IPS DF 4.7 (cell line): ENCODE measurements at regions not wholly inside any gene's neighbourhood (a gene's known extent, or its start where the extent isn't known, plus 50 kb on each side); places are given as distances from the start of the nearest gene placed in this dataset.

Experiments used
- DNase-seq: peaks from one replicate; pipeline ENCODE4 v3.0.0-alpha.2; 2013; ENCODE audit warnings: low spot score; ENCODE audit errors: extremely low read depth

DNA sequence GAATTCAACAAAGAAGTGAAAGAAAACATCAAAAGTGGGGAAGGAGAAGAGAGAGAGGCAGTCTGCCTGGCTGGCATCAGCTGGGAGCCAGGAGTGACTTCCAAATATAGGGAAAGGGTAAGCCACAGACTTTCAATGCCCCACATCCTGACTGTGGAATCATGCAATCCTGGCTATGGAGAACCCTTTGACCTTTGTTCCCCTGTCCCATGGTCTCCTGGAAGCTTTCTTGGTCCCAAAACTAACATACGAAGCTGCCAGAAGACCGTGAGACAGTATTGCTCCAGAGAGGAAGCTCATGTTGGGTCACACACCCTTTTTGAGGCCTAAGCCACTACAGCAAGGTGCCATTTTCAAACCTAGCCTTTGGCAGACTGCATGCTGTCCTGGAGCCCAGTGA is 665.5 kb downstream of the ELAVL2 start:
- DNase-seq, result no peak

DNA sequence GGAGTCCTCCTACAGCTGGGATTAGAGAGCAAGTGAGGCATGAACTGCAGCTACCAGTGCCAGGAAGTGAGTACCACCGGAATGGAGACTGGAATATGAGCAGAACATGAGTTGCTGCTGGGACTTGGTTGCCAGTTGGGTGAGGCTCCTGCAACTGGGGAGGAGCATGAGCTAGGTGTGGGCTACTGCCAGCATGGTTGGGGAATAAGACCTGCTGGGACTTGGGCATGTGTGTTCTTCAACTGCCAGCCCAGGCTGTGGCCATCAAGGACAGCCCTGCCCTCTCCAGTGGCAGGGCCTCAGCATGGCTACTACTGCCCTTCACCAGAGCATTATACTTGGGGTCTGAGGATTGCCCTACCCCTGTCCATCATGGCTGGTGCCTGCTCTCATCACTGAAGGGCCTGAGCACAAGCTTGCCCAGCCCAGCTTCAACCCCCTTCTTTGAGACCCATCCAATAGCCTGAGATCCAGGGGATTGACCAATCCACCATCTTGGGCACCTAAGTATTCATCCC is 665.0 kb downstream of the ELAVL2 start:
- no peak for DNase-seq

DNA sequence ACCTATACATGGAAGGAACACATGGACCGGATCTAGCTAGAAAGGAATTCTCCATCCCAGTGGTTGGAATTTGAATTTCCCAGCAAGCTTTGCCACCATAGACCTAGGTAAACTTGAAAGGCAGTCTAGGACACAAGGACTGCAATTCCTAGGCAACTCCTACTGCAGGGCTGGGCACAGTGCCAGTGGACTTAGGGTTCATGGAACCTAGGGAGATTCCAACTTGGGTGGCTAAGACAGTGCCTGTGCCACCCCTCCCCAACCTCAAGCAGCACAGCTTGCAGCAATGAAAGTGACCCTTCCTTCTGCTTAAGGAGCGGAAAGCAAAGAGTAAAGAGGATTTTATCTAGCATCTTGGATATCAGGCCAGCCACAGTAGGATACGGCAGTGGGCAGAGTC is 663.3 kb downstream of the ELAVL2 start:
- no peak for DNase-seq

DNA sequence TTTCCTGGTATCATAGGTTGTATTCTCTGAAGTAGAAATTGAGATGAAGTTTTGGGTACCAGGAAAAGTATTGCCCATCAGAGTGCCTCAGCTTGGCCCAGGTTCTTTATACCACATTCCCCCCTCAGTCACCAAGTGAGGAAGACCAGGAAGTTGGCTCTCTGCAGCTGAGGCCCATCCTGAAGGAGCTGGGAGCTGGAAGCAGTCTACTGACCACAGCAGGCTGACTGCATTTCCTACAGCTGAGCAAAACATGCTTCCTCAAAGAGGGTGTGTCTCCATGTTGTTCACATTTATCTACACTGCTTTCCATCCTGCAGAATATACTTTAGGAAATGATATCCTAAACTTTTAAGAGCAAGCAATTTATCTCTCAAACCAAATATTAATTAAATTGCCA is 654.6 kb downstream of the ELAVL2 start:
- no peak for DNase-seq

DNA sequence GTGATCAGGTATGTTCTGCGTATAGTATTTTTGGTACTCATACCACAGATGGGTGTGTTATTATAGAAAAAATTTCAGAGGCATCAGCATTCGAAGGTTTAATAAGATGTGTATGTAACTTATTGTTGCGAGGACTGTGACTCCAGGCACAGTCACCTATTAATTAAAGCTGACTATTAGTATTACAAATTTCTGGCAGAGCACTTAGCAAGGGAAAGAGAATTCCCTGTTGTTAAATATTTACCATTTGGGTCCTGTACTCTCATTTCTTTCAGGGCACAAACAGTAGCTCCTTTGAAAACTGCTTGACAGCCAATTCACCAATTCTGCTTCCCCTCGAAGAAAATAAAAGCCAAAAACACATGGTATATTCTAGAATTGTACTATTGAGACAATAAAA is 653.8 kb downstream of the ELAVL2 start:
- no peak for DNase-seq

DNA sequence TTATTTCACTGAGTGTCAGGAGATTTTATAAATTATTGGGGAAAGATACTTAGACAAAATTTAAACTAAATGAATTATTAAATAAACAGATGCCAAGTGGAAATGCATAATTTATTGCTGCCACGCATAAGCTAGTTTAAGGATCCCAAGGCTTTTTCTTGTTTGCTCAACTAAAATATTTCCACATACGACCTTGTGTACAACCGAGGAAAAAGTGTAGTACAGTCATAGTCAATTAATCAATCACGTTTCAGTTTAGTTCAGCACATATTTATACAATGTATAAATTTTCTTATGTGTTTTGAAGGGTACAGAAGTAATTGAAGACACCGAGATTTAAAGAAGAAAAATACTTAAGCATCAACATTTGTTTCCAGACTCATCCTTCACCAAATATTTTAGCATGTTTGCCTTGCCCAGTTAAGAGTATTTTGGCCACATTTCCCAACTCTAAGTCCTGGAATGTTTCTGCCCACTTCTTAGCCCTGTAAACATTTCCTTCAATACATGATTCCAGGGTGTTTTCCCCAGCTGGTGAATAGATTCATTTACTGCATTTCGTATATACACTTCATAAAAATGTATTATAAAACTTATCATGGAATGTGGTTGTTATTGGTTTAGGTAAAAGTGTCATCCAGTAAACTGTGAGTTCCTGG is 652.9 kb downstream of the ELAVL2 start:
- DNase-seq, result no peak

DNA sequence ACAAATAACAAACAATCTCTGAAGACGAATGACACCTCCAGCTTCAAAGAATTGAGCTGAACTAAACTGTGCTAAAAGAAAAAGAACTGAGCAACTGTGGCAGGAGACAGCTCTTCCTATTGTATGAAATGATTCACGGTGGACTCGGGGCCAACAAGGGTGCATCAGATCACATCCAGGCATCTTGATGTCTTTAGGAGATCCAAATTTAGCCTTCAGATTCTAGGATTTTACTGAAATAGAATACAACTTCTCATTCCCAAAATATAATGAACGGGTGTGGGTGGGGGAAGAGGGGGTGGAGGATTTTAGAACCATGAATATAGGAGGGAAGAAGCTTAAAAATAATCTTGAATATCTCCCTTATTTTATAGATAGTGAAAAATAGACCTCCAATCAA is 631.8 kb downstream of the ELAVL2 start:
- no peak for DNase-seq

DNA sequence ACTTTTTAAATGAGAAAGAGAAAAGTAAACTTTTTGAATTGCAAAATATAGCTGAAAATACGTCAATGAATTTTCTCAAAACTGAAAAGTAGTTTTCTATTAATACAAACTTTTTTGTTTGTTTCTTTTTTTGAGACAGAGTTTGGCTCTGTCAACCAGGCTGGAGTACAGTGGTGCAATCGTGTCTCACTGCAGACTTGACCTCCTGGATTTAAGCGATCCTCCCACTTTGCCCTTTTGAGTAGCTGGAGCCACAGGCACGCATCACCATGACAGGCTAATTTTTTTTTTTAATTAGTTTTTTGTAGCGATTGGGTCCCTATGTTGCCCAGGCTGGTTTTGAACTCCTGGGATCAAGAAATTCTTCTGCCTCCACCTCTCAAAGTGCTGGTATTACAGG is 610.4 kb downstream of the ELAVL2 start:
- DNase-seq, result no peak

DNA sequence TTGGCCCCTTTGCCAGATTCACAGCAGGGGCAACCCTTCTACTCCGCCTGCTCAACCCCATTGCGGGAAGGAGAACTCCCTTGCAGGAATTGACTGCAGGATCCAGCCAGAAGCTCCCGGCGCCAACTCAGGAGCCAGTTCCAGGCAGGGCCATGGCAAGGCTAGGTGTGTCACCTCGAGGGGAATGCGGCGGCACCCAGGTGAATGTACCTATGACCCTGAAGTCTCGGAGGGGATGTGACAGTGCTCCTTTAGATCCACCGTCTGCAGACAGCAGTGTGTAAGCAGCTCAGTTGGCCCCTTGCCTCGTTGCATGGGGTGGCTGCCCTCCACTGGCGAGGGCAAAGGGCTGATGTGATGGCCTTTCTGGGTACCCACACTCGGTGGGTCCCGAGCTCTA is 606.6 kb downstream of the ELAVL2 start:
- no peak for DNase-seq

DNA sequence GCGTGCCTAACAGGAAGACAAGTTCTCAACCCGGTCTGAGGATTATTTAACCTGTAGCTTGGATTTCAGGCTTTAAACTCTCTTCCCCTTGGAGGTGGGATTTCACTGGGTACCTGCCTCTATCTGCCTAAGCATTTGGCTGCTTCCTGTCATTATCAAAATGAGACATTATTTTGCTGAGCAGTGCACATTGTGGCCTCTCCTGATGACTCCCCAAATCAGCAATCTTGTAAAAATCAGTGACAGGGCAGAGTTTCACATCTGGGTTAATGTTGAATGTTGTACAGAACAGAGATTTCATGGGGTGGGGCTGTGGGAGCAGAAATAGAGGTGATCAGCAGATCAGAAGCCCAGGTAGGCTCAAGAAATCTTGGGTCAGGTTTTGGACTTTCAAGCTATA is 605.9 kb downstream of the ELAVL2 start:
- DNase-seq, result no peak

DNA sequence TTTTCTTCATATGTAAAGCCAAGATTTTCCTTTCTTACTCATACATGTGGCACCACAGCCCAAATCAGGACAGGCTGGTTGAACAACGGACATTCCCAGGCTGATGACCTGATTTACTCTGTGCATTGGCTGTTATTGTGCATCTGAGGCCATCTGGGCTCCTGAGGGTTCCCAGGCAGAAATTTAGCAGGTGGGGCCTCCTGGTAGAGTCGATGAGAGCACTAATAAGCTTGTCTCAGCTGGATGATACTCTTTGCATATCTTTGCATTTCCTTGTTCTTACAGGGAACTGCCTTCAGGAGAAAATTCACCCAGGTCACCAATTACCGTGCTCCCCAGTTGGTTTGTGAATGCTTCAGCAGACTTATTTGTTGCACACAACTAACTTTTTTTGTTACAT is 605.1 kb downstream of the ELAVL2 start:
- no peak for DNase-seq

DNA sequence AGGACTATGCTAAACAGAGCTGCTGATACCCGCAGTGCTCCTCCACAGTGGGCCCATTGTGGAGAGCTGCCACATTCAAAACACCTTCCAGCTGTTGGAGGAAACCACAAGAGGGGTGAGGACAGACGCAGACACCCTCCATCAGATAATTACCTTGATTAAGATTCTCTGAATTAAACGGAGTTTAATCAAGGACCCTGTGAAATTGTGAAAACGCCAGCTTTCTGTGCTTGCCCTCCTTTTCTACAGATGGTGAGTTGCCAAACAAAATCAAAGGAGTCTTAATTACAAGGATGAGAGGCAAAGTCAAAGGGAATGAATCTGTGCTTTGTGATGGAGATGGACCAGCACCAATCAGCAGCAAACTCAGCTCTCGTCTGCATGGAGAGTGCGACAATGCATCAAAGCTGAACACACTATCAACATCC is 596.1 kb downstream of the ELAVL2 start:
- peak; percentile 51 for DNase-seq

DNA sequence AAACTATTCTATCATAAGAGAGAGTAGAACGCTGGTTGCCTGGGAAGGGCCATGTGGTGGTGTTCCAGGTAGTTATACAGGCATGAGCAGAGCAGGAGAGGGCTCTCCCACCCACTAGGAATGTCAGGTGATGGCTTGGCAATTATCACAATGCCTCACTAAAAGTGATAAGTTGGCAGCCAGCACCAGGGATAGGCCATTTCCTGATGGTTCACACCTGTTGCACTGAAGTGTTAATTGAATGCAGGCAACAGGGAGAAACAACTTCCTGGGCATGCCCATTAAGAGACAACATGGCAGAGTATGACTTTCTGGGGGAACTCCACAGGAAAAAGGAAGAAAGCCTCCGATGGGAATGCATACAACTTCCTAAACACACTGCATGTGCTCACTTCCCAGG is 593.2 kb downstream of the ELAVL2 start:
- no peak for DNase-seq

DNA sequence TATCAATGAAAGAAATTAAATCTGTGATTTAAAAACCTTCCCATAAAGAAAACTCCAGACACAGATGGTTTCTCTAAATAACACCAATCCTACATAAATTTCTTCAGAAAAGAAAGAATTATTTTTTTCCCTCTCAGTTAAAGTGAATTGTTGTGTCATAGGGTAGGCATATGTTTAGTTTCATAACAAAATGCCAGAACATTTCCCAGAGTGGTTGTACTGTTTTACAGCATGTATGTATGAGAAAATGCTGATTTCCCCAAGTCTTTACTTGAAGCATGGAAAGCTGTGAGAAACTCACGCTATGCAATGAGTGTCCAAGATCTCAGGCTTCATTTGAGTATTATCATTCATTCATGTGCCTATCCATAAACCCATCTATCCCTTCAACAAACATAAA is 582.5 kb downstream of the ELAVL2 start:
- DNase-seq, result no peak

DNA sequence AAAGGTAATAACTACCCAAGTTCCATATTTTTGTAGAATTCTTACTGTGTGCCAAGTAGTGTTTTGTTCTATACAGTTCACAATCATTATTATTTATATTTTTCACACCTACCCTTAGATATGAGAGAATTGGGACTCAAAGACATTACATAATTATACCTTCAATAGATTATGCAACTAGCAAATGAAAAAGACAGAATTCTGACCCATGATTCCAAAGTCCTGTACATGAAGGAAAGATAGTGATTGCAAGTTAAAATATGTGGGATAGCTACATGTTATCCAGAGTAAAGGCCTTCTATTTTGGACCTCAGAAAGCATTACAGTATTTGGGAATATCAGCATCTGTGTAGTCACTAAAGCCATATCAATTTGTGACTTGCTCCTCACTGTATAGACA is 581.0 kb downstream of the ELAVL2 start:
- DNase-seq, result no peak

DNA sequence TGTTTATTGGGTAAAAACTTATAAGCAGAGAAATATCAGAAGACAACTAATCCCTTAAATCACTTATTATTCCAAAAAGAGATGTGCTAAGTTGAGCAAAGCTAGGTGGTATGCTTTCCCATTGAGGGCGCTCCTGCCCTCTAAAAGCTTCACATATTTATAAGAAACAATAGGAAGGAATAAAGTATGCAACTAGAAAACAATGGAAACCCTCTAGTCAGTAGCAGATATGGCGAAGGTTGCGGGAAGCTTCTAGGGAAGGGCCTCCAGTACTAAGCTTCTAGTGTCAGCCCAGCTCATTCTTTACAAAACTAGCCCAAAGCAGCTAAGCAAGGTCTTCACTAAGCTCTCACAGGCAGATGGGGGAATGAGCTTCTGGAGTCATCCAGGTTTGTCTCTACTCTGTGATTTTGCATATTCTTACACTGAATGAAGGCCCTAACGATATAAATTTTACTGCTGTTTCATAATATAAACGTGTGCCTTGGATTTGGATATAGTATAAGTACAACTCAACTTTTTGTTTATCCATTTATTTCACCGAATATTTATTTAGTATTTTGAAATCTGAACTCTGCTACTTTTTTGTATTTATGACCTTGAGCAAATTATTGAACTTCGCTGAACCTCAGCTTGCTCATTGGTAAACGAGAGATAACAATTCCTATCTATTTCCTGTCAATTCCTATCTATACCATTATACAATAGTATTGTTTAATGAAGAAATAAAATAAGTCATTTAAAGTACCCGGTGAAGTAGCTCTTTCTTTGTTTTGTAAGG is 571.4 kb downstream of the ELAVL2 start:
- no peak for DNase-seq

DNA sequence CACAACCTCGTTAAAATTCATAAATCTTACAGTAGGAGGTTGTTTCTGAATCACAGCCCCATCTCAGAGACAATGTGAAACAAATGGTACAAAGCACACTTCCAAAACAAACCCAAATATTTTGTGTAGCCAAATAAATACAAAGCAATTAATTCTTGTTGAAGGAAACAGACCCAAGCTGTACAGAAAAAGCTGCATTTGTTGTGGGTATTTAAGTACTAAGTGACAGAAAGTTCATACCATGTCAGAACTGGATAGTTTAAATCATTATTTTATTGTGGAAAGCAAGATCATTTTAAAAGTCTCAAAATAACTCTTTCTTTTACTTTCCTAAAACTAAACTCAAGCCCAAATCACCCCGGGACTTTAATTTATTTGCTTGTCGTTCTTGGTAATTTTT is 570.7 kb downstream of the ELAVL2 start:
- no peak for DNase-seq

DNA sequence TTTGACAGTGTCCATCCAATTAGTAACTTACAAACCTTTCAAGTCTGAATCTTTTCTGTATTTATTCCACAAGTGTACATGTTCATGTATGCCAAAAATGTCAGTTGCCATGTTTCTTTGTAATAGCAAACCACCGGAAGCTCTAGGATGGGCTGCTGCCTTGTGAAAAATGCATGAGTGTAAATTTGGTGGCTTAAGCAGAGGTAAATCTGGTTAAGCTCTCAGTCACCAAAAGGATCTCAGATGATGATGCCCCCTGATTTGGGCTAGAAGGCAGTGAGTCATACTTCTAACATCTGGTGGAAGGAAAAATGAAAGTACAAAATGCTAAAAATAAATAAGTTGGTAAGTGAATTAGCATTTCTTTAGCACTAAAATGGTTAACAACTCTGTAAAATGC is 567.5 kb downstream of the ELAVL2 start:
- no peak for DNase-seq

DNA sequence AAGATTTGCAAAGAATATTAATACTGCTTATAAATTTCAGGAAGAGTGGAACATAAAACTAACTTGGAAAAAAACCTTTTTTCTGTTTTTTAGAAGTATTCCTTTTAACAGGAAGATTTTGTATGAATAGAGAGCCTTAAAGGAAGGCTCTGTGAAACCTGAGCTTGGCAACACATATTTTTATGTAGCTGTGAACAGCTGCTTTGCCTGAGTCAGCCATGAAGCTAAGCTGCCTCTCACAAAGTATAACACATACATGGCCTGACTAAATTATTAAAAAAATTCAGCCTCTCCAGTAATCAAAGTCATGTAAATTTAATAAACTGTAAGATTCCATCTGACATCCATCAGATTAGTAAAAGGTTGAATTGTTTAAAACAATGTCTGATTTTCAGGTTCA is 547.5 kb downstream of the ELAVL2 start:
- DNase-seq, result no peak

DNA sequence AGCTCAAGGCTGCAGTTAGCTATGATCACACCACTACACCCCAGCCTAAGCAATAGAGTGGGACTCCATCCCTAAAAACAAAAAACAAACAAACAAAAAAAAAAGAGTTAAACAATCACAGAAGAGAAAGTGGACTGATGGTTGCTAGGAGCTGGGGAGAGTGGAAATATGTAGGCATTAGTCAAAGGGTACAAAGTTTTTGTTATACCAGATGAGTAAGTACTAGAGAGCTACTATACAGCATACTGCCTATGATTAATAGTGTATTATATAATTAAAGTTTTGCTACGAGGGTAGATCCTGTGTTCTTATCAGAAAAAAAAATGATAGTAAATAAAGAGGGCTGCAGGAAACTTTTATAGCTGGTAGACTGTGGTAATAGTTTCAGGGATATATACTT is 538.6 kb downstream of the ELAVL2 start:
- no peak for DNase-seq

DNA sequence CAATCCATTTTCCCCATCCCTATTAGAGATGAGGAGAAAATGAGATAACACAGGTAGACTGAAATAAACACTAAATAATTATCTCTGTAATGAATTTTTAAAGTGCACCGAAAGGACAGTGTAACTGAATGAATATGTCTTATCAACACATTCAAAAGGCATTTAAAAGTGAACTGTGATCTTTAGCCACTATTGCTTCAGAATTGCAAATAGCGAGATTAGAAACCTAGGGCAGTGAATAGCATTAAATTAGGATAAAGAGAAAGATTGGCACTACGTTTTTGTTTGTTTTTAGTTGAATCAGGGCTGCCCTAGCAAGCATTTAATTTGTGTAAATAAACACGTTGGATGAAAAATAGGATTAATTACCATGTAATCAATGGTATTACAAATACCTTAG is 537.5 kb downstream of the ELAVL2 start:
- DNase-seq, result no peak

DNA sequence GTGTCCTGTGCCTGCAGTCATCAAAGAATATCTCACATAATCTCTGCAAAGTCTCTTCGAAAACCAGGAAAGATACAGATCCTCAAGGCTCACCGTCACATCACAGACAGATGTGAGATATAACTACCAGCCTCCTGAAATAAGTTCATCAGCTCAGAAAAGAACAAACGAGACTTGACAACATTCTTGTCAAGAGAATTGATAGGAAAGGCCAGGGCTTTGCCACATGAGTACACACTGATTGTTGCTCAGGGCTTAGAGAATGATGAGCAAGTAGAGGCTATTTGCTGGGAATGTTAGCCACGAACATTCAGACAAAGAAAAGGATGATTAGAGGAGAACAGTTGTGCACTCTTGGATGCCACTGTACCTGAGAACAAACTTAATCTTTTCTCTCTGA is 535.1 kb downstream of the ELAVL2 start:
- no peak for DNase-seq

DNA sequence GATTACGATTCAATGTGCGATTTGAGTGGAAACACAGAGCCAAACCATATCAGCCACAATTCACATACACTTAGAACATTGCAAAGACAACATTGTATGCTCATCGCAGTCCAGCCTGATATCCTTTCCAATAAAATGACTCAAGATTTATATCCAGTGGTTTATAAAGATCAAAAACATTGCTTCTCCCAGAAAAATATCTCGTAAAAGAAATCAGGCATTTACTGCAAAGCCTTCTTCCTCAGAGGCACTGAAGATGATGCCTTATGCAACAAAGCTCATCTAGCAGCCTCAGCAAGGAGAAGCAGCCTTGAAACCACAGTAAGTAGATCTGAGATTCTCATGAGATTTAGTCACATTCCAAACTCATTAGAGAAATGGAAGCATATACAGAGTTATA is 523.8 kb downstream of the ELAVL2 start:
- DNase-seq, result no peak
